ENCODE measurements at regions not wholly inside any gene's neighbourhood (a gene's known extent, or its start where the extent isn't known, plus 50 kb on each side); places are given as distances from the start of the nearest gene placed in this dataset.

DNA sequence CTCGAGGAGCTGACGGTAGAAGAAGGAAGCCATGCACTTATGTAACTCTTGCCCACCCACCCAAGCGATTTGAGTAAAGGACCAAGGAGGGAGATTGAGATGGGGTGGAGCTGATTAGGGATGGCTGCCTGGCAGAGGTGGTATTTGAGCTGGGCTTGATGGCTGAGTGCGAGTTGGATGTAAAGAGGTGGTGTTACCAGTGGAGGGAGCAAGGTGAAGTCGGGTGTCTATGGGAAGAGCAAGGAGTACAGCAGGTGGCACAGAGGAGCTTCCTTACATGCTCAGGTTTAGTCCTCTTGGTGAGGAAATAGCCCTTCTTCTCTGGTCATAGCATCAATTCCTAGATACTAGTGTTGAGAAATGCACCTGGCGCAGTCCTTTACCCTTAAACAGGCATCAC lies 294.2 kb upstream of the SKOR2 start:
- Histone ChIP-seq H3K4me3 (no peak overlapping the region), H3K36me3 (ENCODE audit: low read depth) (no peaks in the 10 kb centered on the region), H3K4me1 (ENCODE audit: low read depth) (no peaks in the 10 kb centered on the region), H3K9me3 (no peaks in the 10 kb centered on the region)
- TF ChIP-seq, protein P1, sequence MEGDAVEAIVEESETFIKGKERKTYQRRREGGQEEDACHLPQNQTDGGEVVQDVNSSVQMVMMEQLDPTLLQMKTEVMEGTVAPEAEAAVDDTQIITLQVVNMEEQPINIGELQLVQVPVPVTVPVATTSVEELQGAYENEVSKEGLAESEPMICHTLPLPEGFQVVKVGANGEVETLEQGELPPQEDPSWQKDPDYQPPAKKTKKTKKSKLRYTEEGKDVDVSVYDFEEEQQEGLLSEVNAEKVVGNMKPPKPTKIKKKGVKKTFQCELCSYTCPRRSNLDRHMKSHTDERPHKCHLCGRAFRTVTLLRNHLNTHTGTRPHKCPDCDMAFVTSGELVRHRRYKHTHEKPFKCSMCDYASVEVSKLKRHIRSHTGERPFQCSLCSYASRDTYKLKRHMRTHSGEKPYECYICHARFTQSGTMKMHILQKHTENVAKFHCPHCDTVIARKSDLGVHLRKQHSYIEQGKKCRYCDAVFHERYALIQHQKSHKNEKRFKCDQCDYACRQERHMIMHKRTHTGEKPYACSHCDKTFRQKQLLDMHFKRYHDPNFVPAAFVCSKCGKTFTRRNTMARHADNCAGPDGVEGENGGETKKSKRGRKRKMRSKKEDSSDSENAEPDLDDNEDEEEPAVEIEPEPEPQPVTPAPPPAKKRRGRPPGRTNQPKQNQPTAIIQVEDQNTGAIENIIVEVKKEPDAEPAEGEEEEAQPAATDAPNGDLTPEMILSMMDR (IDR thresholded peaks at IDR 0.05), result no peak
- intact Hi-C loops (cut with DNase I, micrococcal nuclease), result no loop called here
- DNase-seq, result no peak
- no peak for ATAC-seq

DNA sequence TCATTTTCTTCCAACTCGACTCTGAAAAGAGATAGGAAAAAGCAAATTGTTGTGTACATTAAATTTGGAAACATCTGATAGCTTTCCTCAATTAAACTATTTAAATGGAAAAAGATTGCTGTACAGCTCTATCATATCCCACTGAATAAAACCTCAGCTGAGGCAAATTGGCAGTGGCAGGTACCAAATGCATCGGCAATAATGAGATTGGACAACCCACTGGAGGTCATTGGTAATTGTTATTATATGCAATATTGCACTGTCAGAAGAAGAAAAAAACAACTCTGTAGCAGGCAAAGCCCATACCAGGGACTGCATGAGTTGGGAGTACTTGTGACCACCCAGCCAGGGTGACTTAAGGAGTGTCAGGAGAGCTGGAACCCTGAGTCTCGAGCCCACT lies 291.6 kb upstream of the SKOR2 start:
- ATAC-seq (no peak), DNase-seq (no peak)
- TF ChIP-seq, protein P1 (IDR thresholded peaks at IDR 0.05), result no peak
- Histone ChIP-seq H3K4me3 (no peak overlapping the region), H3K9me3 (no peaks in the 10 kb centered on the region), H3K36me3 (ENCODE audit: low read depth) (no peaks in the 10 kb centered on the region), H3K4me1 (ENCODE audit: low read depth) (no peaks in the 10 kb centered on the region)
- intact Hi-C loops (cut with DNase I, micrococcal nuclease), result no loop called here

DNA sequence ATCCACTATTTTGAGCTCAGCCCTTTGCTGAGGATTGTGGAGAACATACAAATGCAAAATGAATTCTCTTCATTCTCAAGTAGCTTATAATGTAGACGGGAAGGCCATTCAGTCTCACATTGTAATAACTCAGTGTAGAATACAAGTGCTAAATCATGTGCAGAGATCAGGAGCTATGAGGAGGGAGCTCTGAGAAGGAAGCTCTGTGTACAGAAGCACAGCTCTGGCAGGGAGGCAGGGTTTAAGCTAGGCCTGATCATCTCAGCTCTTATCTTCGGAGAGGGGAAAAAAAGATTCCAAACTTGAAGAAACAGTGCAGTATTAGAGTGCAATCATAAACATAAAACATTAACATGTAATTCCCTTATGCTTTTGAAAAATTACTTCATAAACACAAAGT lies 291.1 kb upstream of the SKOR2 start:
- H3K9me3 ChIP-seq, result no peaks in the 10 kb centered on the region
- no peaks in the 10 kb centered on the region for H3K4me1 ChIP-seq (ENCODE audit: low read depth)
- DNase-seq, result no peak
- intact Hi-C loops (cut with DNase I, micrococcal nuclease), result no loop called here
- H3K36me3 ChIP-seq (ENCODE audit: low read depth), result no peaks in the 10 kb centered on the region
- TF ChIP-seq, protein P1 (IDR thresholded peaks at IDR 0.05), result no peak
- no peak for ATAC-seq
- no peak overlapping the region for H3K4me3 ChIP-seq

DNA sequence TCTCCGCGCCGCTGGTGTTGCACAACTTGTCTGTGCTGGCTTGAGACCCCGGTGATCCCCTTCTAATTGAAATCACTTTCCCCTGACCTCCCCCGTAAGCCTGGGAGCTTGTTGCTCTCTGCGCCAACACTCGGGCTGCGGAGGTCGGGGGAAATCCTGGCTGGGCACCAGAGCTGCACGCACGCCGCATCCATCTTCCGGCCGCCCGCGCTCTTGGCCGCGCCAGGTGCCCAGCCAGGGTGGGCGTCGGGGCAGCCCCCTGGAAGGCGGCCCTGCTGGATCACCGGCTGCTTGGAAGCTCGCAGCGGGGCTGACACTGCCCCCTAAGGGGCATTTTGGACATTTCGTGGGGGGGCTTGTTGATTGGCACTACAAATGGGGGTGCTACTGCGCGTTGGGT lies 280.3 kb upstream of the SKOR2 start:
- H3K4me1 ChIP-seq (ENCODE audit: low read depth), result no peaks in the 10 kb centered on the region
- TF ChIP-seq, protein P1 (IDR thresholded peaks at IDR 0.05), result no peak
- DNase-seq (no peak), ATAC-seq (no peak)
- intact Hi-C loops (cut with DNase I, micrococcal nuclease), result no loop called here
- no peak overlapping the region for H3K4me3 ChIP-seq
- H3K36me3 ChIP-seq (ENCODE audit: low read depth), result no peaks in the 10 kb centered on the region
- no peaks in the 10 kb centered on the region for H3K9me3 ChIP-seq

DNA sequence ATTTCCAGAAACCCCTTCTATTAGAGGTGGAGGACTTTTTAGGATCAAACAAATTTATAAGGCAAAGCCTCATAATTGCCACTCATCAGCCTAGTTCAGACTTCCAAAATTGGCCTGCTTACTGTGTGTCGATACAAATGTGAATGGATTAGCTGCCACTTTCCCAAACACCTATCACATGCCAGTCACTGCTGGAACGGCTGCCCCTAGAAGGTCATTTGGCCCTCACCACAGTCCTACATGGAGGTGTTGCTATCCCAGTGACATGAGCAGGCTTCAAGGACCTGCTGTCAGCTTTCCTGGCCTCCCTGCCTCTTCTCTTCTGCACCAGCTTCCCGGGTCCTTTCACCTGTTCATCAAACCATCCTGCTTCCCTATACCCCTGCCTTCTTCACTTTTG lies 279.2 kb upstream of the SKOR2 start:
- intact Hi-C loops (cut with DNase I, micrococcal nuclease), result no loop called here
- H3K36me3 ChIP-seq (ENCODE audit: low read depth), result no peaks in the 10 kb centered on the region
- TF ChIP-seq, protein P1 (IDR thresholded peaks at IDR 0.05), result no peak
- no peaks in the 10 kb centered on the region for H3K9me3 ChIP-seq
- DNase-seq, result no peak
- no peak for ATAC-seq
- no peak overlapping the region for H3K4me3 ChIP-seq
- H3K4me1 ChIP-seq (ENCODE audit: low read depth), result no peaks in the 10 kb centered on the region

DNA sequence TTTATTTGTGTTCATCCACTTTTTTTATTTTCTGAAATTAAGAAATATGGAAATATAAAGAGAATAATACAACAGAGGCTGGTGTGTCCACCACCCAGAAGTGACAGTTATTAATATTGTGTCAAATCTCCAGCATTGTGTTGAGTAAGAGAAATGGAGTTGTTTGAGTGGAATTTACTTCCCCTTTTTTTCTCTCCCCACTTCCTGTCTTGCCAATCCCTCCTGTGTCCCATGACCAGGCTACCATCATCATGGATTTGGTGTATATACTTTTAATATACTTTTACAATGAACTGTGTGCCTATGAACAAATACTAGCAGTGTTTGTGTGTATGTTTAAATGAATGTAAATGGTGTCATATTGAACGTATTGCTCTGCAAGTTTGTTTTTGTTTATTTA lies 276.9 kb upstream of the SKOR2 start:
- ATAC-seq (no peak), DNase-seq (no peak)
- intact Hi-C loops (cut with DNase I, micrococcal nuclease), result no loop called here
- Histone ChIP-seq H3K4me1 (ENCODE audit: low read depth) (no peaks in the 10 kb centered on the region), H3K9me3 (no peaks in the 10 kb centered on the region), H3K36me3 (ENCODE audit: low read depth) (no peaks in the 10 kb centered on the region), H3K4me3 (no peak overlapping the region)
- TF ChIP-seq, protein P1 (IDR thresholded peaks at IDR 0.05), result no peak
